ENCODE measurements at regions not wholly inside any gene's neighbourhood (a gene's known extent, or its start where the extent isn't known, plus 50 kb on each side); places are given as distances from the start of the nearest gene placed in this dataset.

DNA sequence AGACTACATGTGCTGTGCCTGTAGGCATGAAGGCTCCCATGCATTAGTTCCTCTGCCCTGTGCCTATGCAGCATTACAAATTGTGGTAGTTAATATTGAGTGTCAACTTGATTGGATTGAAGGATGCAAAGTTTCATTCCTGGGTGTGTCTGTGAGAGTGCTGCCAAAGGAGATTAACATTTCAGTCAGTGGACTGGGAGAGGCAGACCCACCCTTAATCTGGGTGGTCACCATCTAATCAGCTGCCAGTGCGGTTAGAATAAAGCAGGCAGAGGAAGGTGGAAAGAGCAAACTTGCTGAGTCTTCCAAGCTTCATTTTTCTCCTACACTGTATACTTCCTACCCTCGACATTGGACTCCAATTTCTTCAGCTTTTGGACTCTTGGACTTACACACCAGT is 460.2 kb upstream of the SMIM31 start:
- DNase-seq (ENCODE audit: low spot score) = no peak
- H3K27me3 ChIP-seq (ENCODE audit: control insufficient read depth in 4 of 4, insufficient read depth in 4 of 4, low read length in 3 of 4) = no peaks in the 10 kb centered on the region
- H3K9me3 ChIP-seq (ENCODE audit: control insufficient read depth in 4 of 4, low read length in 3 of 4) = no peaks in the 10 kb centered on the region
- H3K4me1 ChIP-seq (ENCODE audit: control insufficient read depth in 4 of 4, insufficient read depth in 4 of 4, low read length in 3 of 4) = no peaks in the 10 kb centered on the region
- 69% methylated on average over 2 of the region's 2 CpGs for WGBS
- no peak overlapping the region for H3K4me3 ChIP-seq (ENCODE audit: low read depth in 1 of 3, low read length in 3 of 3)
- no peaks in the 10 kb centered on the region for H3K36me3 ChIP-seq (ENCODE audit: control insufficient read depth in 4 of 4, insufficient read depth in 3 of 4, low read depth in 1 of 4, low read length in 3 of 4)
- H3K9ac ChIP-seq (ENCODE audit: low read depth in 1 of 2, low read length in 2 of 2) = no peak overlapping the region
- no peak for TF ChIP-seq TAF1 (conservative IDR thresholded peaks at IDR 0.05)
- TF ChIP-seq EGR1 (IDR thresholded peaks at IDR 0.05; ENCODE audit: low read depth in 2 of 2) = no peak
- no peak overlapping the region for H3K27ac ChIP-seq (ENCODE audit: low read depth in 1 of 2, low read length in 2 of 2)

- Histone ChIP-seq H3K4me3 (ENCODE audit: low read depth in 1 of 3, low read length in 3 of 3) (no peak overlapping the region), H3K9me3 (ENCODE audit: control insufficient read depth in 4 of 4, low read length in 3 of 4) (no peaks in the 10 kb centered on the region), H3K27ac (ENCODE audit: low read depth in 1 of 2, low read length in 2 of 2) (no peak overlapping the region), H3K27me3 (ENCODE audit: control insufficient read depth in 4 of 4, insufficient read depth in 4 of 4, low read length in 3 of 4) (no peaks in the 10 kb centered on the region), H3K36me3 (ENCODE audit: control insufficient read depth in 4 of 4, insufficient read depth in 3 of 4, low read depth in 1 of 4, low read length in 3 of 4) (no peaks in the 10 kb centered on the region), H3K4me1 (ENCODE audit: control insufficient read depth in 4 of 4, insufficient read depth in 4 of 4, low read length in 3 of 4) (no peaks in the 10 kb centered on the region), H3K9ac (ENCODE audit: low read depth in 1 of 2, low read length in 2 of 2) (no peak overlapping the region)
- TF ChIP-seq RXRA (IDR thresholded peaks at IDR 0.05) = no peak
- no peak for TF ChIP-seq FOXA1 (IDR thresholded peaks at IDR 0.05)
- no peak for TF ChIP-seq EGR1 (IDR thresholded peaks at IDR 0.05; ENCODE audit: low read depth in 2 of 2)
- no peak for TF ChIP-seq REST (IDR thresholded peaks at IDR 0.05)
- TF ChIP-seq HNF4A (conservative IDR thresholded peaks at IDR 0.05) = no peak
- no peak for TF ChIP-seq HNF4G (IDR thresholded peaks at IDR 0.05)
- TF ChIP-seq, protein P1, sequence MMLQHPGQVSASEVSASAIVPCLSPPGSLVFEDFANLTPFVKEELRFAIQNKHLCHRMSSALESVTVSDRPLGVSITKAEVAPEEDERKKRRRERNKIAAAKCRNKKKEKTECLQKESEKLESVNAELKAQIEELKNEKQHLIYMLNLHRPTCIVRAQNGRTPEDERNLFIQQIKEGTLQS (IDR thresholded peaks at IDR 0.05) = no peak
- no peak for DNase-seq (ENCODE audit: low spot score)
- WGBS = 78% methylated on average over 3 of the region's 3 CpGs
Measured at GRCh38 chr4:164301430-164301829, 452.5 kb upstream of the SMIM31 start.

GRCh38 chr4:164304101-164304639 is 449.8 kb upstream of the SMIM31 start:
- Histone ChIP-seq H3K9ac (ENCODE audit: low read depth in 1 of 2, low read length in 2 of 2) (no peak overlapping the region), H3K4me1 (ENCODE audit: control insufficient read depth in 4 of 4, insufficient read depth in 4 of 4, low read length in 3 of 4) (no peaks in the 10 kb centered on the region), H3K27me3 (ENCODE audit: control insufficient read depth in 4 of 4, insufficient read depth in 4 of 4, low read length in 3 of 4) (no peaks in the 10 kb centered on the region), H3K9me3 (ENCODE audit: control insufficient read depth in 4 of 4, low read length in 3 of 4) (no peaks in the 10 kb centered on the region), H3K36me3 (ENCODE audit: control insufficient read depth in 4 of 4, insufficient read depth in 3 of 4, low read depth in 1 of 4, low read length in 3 of 4) (no peaks in the 10 kb centered on the region), H3K4me3 (ENCODE audit: low read depth in 1 of 3, low read length in 3 of 3) (no peak overlapping the region), H3K27ac (ENCODE audit: low read depth in 1 of 2, low read length in 2 of 2) (no peak overlapping the region)
- 63% methylated on average over 2 of the region's 2 CpGs for WGBS
- TF ChIP-seq RXRA (IDR thresholded peaks at IDR 0.05) (no peak), EGR1 (IDR thresholded peaks at IDR 0.05; ENCODE audit: low read depth in 2 of 2) (no peak), NR2F2 (IDR thresholded peaks at IDR 0.05) (no peak), YY1 (IDR thresholded peaks at IDR 0.05) (no peak), RAD21 (IDR thresholded peaks at IDR 0.05) (no peak), HNF4G (IDR thresholded peaks at IDR 0.05) (no peak), GABPA (IDR thresholded peaks at IDR 0.05 in 1 of 2, conservative IDR thresholded peaks at IDR 0.05 in 1 of 2) (no peak)
- no peak for DNase-seq (ENCODE audit: low spot score)

All from liver (tissue), 7 donors.